Loucy (cell line): ENCODE measurements at regions not wholly inside any gene's neighbourhood (a gene's known extent, or its start where the extent isn't known, plus 50 kb on each side); places are given as distances from the start of the nearest gene placed in this dataset.

Source experiments
- H2AFZ ChIP-seq: fragments of 200-600 bp; sonication (generic); 2 replicates; pipeline ENCODE4 v1.6.0; 2016; ENCODE audit warnings: antibody characterized with exemption, mild to moderate bottlenecking, low read length, moderate library complexity
- H3F3A ChIP-seq: fragments of 200-600 bp; 2 replicates; pipeline ENCODE4 v1.6.0; 2016; ENCODE audit warnings: antibody characterized with exemption, low read depth, mild to moderate bottlenecking
- H3K27me3 ChIP-seq: fragments of 200-600 bp; sonication (generic); 2 replicates; pipeline ENCODE4 v1.6.1; 2014; ENCODE audit warnings: low read length, mild to moderate bottlenecking; ENCODE audit not compliant: insufficient read depth, poor library complexity, severe bottlenecking
- H3K36me3 ChIP-seq: fragments of 200-600 bp; sonication (generic); 2 replicates; pipeline ENCODE4 v1.6.1; 2016; ENCODE audit warnings: low read length; ENCODE audit not compliant: insufficient read depth
- H3K4me1 ChIP-seq: fragments of 200-600 bp; sonication (generic); 2 replicates; pipeline ENCODE4 v1.5.1; 2014; ENCODE audit warnings: low read length, mild to moderate bottlenecking; ENCODE audit not compliant: insufficient read depth, poor library complexity, severe bottlenecking
- H3K4me2 ChIP-seq: fragments of 200-600 bp; sonication (generic); 2 replicates; pipeline ENCODE4 v1.6.0; 2014; ENCODE audit warnings: antibody characterized with exemption, low read length, low read depth, mild to moderate bottlenecking; ENCODE audit not compliant: poor library complexity, severe bottlenecking
- H3K4me3 ChIP-seq: fragments of 200-600 bp; sonication (generic); 2 replicates; pipeline ENCODE4 v1.5.1; 2014; ENCODE audit warnings: low read length, mild to moderate bottlenecking, mixed read lengths; ENCODE audit not compliant: poor library complexity, severe bottlenecking
- H3K79me2 ChIP-seq: fragments of 200-600 bp; sonication (generic); 2 replicates; pipeline ENCODE4 v1.6.1; 2014; ENCODE audit warnings: low read length; ENCODE audit not compliant: insufficient read depth
- H3K9ac ChIP-seq: fragments of 200-600 bp; sonication (generic); 2 replicates; pipeline ENCODE4 v1.6.0; 2014; ENCODE audit warnings: mild to moderate bottlenecking, low read depth, low read length, moderate library complexity; ENCODE audit not compliant: poor library complexity, severe bottlenecking
- H3K9me2 ChIP-seq: fragments of 200-600 bp; sonication (generic); replicated peaks from 2 replicates; pipeline ENCODE4 v1.6.1; 2016; ENCODE audit warnings: low read depth, low read length, mixed read lengths
- H3K9me3 ChIP-seq: fragments of 200-600 bp; sonication (generic); 2 replicates; pipeline ENCODE4 v1.6.1; 2014; ENCODE audit warnings: mild to moderate bottlenecking, antibody characterized with exemption, low read length, low read depth; ENCODE audit not compliant: insufficient read depth
- H4K20me1 ChIP-seq: fragments of 200-600 bp; sonication (generic); 2 replicates; pipeline ENCODE4 v1.6.0; 2014; ENCODE audit warnings: antibody characterized with exemption, low read length, mild to moderate bottlenecking; ENCODE audit not compliant: insufficient read depth, poor library complexity, severe bottlenecking
- CTCF ChIP-seq: fragments of 200-600 bp; sonication (generic); conservative IDR thresholded peaks from 2 replicates; pipeline ENCODE4 v1.5.1; 2014; ENCODE audit warnings: mild to moderate bottlenecking, antibody characterized with exemption, low read length
- EZH2phosphoT487 ChIP-seq: fragments of 200-600 bp; IDR thresholded peaks from 2 replicates; pipeline ENCODE4 v1.6.1; 2018; ENCODE audit warnings: antibody characterized with exemption, mild to moderate bottlenecking, moderate library complexity, borderline replicate concordance

GRCh38 chr10:105872665-105873064, 1231.6 kb downstream of the SORCS3 start:
- Histone ChIP-seq H3K36me3 (no peaks in the 10 kb centered on the region), H3K27me3 (no peaks in the 10 kb centered on the region), H3K9ac (no peak overlapping the region), H3K4me2 (no peak overlapping the region), H2AFZ (no peak overlapping the region), H4K20me1 (no peaks in the 10 kb centered on the region), H3K4me1 (no peaks in the 10 kb centered on the region), H3K9me2 (no peaks in the 10 kb centered on the region), H3F3A (no peaks in the 10 kb centered on the region), H3K79me2 (no peaks in the 10 kb centered on the region), H3K9me3 (no peaks in the 10 kb centered on the region), H3K4me3 (no peak overlapping the region)
- TF ChIP-seq EZH2phosphoT487 (no peak), CTCF (no peak)

- Histone ChIP-seq H3K9ac (no peak overlapping the region), H3K9me2 (no peaks in the 10 kb centered on the region), H3K9me3 (no peaks in the 10 kb centered on the region), H3F3A (no peaks in the 10 kb centered on the region), H3K4me2 (no peak overlapping the region), H4K20me1 (no peaks in the 10 kb centered on the region), H3K79me2 (no peaks in the 10 kb centered on the region), H3K36me3 (no peaks in the 10 kb centered on the region), H3K4me1 (no peaks in the 10 kb centered on the region), H3K4me3 (no peak overlapping the region), H3K27me3 (no peaks in the 10 kb centered on the region), H2AFZ (no peak overlapping the region)
- TF ChIP-seq EZH2phosphoT487 (no peak), CTCF (no peak)
These were observed 1227.8 kb downstream of the SORCS3 start for GRCh38 chr10:105868935-105869334.

- Histone ChIP-seq H3K9me2 (no peaks in the 10 kb centered on the region), H3K4me2 (no peak overlapping the region), H4K20me1 (no peaks in the 10 kb centered on the region), H3F3A (no peaks in the 10 kb centered on the region), H3K79me2 (no peaks in the 10 kb centered on the region), H3K4me3 (no peak overlapping the region), H2AFZ (no peak overlapping the region), H3K27me3 (no peaks in the 10 kb centered on the region), H3K4me1 (no peaks in the 10 kb centered on the region), H3K9me3 (no peaks in the 10 kb centered on the region), H3K9ac (no peak overlapping the region), H3K36me3 (no peaks in the 10 kb centered on the region)
- TF ChIP-seq CTCF = no peak
- no peak for TF ChIP-seq EZH2phosphoT487
These were observed 1223.8 kb downstream of the SORCS3 start for GRCh38 chr10:105864854-105865253.
